Hematopoietic multipotent progenitor cell treated with erythropoietin and hydrocortisone succinate and interleukin-3 and kit ligand, for 4 days (in vitro differentiated cells): ENCODE measurements at regions not wholly inside any gene's neighbourhood (a gene's known extent, or its start where the extent isn't known, plus 50 kb on each side); places are given as distances from the start of the nearest gene placed in this dataset.
"Not testable (repeated sequence)": the region's sequence is repeated elsewhere in the genome, so short reads cannot be mapped to it uniquely, and the experiment has no call there.

ENCODE experiments used
- DNase-seq: peaks from one replicate; pipeline ENCODE4 v3.0.0-alpha.2; 2015

DNA sequence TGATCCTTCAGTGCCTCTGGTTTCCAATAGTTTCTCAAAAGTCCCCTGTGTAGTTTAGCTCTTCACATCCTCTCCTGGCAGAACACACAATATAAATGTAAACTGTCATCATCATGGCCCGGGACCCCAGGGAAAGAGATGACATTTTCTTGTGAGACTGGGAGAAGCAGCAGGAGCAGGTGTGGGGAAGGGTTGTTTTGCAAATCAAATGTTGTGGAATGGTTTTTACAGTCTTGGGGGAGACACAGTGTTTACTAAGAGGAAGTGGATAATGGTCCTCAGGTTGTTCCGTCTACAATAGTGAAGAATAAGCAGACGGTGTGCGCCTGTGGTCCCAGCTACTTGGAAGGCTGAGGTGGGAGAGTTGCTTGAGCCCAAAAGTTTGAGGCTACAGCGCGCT is 159.1 kb downstream of the SEC23IP start:
- DNase-seq, result no peak

DNA sequence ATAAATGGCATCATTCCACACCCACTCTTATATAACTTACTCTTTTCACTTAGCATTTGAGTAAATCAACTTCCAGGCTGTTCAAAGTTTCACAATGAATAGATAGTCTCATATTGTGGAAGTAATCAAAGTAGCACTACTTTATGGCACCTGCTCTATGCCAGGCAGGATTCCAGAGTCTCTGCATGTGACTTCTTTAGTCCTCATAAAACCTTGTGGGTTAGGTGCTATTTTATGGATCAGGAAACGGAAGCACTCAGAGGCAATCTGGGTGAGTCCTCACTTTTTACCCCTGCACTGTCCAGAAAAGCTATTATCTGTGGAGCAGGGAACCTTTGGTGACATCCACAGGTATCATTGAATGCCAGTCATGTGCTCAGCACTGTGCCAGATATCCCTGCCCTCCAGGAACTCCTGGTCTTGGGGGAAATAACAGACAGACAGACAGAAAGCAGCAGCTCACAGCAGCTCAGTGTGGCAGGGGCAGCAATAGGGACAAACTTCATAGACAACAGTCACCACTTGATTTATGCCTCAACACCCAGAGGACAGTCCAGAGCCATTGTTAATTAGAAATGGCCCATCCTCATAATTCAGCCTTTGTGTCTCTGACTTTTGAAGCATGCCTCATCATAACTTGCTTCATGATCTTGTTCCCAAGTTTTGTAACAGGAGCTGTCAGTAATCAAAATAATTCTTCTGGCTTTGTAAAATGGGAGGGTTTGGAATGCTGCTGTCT is 160.6 kb downstream of the SEC23IP start:
- no peak for DNase-seq

DNA sequence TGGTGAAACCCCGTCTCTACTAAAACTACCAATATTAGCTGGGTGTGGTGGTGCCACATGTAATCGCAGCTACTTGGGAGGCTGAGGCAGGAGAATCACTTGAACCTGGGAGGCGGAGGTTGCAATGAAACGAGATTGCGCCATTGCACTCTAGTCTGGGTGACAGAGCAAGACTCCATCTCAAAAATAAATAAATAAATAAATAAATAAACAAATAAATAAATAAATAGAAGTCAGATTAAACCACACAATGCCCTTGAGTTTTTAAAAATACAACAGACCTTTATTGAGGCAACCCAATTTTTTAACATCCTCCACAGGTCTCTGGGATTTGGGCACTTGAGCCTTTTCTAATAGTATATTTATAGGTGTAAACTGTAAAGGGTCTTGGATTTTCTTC is 167.3 kb downstream of the SEC23IP start:
- not testable (repeated sequence) for DNase-seq

DNA sequence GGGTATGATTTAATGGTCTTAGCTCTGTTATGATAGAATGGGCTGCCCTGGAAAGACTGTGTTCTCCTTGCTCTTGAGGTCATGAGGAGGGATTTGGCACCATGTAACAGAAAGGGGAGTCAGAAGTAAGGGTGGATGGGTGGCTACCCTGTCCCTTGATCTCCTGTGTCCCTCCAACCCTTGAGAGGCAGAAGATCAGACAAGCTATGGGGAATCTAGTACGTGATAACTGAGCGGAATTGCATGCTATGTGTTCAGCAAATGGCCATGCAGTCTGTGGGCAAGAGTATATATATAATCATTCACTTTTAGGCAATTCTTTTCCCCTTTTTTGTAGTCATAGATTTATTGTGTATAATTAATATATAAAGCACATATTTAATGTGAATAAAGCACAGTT is 174.9 kb downstream of the SEC23IP start:
- no peak for DNase-seq

DNA sequence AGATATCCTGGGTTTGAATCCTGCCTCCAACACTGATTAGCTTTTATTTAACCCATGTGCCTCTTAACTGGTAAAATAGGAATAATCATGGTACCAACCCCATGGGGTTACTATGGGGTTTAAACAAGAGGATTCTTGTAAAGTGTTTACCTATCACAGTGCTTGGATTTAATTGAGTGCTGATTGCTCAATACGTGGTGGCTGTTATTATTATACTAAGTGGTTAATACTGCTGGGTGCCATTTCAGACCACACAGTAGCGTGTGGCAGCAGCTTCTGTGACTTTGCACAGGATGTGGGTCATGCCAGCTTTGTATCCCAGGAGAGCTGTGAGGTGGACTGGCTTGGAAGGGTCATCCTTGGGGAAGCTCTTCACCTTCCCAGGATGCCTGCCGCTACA is 177.2 kb downstream of the SEC23IP start:
- no peak for DNase-seq

DNA sequence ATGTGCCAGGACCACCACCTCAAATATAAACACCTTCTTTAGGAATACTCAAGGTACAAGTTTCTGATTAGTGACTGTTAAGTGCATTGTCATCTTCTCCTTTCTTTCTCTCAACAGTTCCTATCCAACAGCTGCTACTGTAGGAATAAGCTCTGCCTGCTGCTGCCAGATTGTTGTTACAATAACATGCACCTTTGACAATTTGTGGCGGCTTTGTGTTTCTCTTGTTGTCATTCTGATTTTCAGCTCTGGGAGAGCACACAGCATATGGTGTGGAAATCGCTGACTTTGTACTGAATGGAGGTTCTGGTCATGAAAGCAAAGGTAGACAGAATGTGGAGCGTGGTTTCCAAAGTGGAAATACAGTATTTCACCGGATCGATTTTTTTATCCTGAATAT is 182.8 kb downstream of the SEC23IP start:
- DNase-seq, result no peak

DNA sequence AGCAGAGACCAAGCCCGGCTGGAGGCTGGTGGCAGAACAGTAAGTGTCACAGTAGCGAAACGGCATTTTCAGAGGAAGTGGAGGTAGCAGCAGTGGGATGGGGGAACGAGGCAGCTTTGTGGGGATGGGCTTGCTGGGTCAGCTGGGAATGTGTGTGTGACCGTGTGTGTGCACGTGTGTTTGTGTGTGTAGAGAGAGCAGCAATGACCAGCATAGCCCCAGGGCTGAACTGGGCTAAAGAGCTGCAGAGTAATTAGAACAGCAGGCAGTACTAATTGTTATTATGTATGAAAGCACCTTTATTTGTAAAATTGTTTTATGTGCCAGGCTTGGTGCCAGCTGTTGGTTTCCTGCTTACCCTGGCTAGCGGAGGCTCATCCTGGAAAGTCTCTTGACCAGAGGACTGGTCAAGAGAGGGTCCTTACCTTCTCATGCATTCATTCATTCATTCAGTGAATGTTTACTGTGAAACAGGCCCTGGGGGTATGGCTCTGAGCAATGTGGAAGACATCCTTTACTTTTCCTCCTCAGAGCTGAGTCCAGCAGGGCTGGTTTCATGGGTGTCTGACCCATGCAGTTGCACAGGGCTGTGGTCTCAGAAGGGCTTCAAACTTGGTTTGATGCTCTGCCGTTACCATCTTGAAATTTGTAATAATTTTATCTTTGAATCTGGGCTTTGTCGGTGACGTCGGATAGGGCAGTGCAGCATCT is 184.6 kb downstream of the SEC23IP start:
- no peak for DNase-seq

DNA sequence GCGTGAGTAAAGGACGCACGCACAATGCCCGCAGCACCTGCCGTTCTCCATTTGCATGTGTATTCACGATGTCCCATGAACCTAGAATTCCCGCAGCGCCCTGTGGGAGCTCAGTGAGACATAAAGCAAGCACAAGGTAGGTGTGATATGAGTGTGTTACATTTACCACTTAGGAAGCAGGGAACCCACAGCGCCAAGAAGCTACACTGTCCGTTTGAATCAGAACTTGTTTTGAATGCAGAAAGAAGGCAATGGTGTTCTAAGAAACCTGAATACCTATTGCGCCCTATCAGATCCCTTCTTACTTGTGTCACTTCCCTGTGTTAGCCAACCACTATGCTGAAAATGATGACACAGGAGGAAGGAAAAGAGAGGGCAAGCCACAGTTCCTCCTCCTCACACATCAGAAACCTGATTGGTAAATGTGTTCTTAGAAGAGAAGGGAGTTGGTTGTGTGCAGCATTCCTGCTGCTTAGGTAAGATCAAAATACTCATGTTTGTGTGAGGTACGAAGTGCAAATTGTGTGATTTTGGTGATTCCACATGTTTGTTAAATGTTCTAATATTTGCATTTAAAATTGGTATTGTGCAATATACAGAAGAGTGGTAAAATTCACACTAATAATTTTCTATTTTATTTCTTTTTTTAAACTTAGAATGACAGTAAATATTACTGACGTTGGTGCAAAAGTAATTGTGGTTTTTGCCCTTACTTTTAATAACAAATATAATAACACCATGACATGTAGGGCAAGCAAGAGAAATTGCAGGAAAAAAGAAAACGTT is 185.4 kb downstream of the SEC23IP start:
- DNase-seq, result peak; percentile 3

DNA sequence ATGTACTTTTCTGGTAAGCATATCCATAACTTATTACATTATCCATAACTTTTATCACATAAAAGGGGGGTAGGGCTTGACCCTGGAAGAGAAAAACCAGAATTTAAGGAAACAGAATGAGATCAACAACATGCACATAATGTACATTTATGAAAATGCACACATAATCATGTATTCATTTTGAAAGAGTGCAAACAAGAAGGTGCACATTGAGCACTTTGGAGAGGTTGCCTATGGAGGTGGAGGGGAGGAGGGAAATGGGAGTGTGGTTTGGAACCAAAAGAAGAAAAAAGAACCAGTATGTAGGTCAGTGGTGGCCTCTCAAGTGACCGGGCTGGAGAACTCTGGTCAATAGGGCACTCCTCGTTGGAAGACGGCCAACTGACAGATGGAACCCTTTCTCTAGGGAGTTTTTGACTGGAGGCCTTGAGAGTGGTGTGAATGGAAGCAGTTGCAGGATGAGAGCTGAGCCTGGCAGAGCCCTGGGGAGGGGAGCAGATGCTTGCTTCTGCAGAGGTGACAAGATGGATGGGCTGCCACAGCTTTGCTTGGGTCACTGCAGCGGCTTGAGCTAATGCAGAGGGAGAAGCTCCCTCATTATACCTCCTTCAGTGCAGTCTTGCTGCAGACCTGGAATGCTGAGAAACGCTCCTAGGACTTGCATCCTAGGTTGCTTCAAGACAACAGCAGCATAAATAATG is 192.7 kb downstream of the SEC23IP start:
- DNase-seq, result no peak

DNA sequence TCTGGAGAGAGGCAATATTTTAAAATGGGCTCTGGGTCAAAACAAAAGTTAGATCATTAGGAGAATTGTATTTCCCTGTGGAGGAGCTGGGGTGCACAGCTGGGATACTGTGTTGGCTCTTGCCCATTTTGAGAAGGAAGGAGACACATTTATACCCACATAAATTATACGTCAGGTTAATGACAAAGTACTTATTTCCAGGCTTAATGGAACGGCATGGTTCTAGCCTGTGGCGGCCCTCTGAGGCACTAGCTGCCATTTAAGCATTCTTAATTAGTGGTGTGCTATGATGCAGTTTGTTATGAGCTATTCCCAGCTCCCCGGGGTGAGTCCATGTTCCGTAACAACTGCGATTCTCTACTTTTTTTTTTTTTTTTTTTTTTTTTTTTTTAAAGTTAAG is 193.5 kb downstream of the SEC23IP start:
- no peak for DNase-seq

DNA sequence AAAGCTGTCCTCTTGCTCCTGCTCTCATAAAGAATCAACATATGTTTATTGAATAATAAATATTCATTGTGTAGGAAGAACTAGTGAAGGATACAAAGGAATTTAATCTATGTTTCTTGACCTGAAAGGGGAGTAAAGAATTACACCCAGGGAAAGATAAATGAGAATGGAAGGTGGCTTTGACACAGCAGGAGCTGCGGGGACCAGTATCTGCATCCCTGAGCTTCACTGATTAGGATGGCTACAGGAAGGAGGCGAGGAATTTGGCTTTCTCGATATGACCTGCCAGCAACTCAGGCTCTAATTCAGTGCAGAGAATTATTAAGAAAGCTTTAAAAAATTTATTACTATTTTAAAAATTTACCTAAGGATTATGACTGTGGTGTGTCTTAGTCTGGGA is 194.6 kb downstream of the SEC23IP start:
- DNase-seq, result no peak

DNA sequence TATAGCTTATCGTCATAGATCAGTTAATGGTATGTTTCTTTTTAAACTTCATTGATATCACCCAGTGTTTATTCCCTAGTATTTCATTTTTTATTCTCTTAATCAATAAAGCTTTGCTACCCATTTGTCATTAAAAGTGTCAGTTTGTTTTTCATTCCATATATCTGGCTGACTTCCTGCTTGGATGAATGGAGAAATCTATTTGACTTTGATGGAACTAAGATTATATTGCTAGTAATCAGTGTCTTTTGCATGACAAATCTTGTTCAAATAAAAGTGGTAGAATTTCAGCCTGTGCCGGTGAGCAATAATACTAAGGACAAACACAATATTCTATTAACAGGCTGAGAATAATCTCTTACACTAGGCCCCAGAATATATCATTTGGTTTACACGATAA is 203.3 kb downstream of the SEC23IP start:
- no peak for DNase-seq

DNA sequence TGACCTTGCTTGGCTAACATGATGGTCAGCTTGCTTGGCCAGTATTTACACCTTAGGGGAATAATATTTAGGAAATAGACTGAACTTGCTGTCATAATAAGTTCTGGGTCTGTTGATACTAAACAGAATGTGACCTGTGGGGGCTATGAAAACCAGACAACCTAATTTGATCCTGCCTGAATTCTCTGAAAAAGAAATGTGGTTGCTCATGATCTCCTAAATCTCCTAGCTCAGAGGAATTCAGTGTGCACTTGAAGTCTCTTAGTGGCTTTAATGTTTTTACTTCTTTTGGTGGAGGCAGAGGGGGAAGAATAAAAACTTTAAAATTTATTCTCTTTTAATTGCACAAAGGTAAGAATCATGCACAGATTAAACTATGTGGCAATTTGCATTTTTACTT is 205.2 kb downstream of the SEC23IP start:
- DNase-seq, result no peak

DNA sequence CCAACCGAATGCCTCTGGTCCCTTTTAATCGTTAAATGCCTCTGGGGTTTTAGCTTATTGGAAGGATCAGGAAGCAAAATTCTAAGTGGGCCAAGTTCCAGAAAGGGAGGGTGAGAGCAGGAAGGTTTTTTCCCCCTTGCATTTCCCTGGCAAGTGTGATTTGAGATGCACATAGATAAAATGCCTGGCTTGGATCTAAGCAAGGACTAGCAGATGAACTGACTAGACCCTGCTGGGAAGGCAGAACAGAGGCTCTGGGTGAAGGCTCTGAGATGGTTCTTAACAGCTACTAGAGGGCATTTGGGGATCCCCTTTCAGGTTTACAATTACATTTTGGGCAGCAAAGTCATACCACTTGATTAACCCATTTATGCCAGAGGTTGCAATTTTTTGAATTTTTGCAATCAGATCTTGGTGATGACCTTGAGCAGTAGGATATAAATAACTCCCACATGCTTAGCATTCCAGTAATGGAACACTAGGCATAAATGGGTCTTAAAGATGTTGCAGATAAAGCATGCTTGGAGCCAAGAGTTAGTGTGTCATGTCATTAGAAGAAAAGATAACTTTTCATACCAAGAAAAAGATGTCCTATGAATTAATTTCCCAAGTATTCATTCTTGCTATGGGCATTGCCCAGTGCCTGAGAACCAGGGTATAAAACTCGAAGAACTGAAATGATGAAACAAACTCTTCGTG is 205.9 kb downstream of the SEC23IP start:
- no peak for DNase-seq

DNA sequence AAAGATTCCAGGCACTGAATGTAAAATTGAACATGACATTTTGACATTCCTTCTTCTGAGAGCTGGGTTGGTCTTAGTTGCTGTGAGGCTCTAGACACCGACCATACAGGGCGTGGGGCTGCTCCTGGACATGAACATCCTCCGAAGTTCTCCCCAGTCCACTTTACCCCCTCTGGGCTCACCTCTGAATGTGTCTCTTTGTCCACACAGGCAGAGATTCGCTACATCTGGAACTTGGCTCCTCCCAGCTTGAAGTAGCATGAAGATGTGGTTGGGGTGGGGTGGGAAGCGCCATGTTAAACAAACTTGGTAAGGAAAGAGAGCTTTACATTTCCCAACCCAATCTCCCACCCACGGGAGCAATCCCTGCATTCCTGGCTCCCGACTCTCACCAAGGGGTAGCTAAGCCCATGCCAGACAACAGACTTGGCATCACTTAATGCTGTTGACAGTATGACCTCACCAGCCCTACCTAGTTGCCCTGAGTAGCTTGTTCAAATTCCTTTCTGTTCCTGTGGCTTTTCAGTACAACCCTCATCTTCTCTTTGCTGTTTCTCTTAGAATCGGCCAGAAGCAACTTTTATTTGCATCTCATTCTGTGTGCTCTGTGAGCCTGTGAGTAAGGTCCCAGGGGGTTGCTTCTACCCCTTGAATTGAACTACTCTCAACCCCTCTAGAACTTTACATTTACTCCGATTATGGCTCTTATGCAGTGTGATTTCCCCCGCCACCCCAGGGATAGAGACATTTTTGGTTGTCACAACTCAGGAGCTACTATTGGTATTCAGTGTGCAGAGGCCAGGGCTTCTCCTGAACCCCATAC is 211.4 kb downstream of the SEC23IP start:
- DNase-seq, result no peak

DNA sequence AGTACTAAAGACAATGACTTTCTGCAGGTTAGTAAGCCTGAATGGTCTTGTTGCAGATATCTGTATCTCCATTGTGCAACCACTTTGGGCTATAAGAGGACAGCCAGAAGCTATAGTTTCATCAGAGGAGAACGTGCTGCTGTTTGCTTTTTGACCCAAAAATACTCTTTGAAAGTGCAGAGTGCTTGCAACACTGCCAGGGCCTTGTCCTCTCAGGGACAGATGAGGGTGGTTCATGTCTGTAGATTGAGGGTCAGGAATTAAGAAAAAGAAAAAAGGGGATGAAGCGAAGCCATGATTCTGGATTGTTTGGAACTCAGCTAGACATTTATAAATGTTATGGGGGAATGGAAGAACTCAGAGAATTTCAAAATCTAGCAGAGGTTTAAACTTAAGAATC is 212.5 kb downstream of the SEC23IP start:
- DNase-seq, result no peak

DNA sequence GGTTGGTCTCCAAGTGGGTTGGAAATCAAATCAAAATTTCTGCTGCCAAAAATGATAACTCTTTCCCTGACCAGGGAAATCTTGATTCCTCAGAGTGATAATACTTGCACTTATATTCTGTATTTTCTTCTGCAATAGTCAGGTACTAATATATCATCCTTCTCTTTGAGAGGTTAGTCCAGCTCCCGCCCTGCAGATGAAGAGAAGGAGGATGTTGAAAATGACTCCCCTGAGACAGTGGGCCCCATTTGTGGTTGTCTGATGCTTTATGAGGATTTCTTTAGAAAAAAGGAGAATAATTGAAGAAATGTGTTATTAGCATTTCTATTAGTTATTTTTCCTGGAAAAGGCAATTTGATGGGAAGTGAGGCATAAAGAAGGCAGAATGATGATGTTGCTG is 213.0 kb downstream of the SEC23IP start:
- DNase-seq, result no peak

DNA sequence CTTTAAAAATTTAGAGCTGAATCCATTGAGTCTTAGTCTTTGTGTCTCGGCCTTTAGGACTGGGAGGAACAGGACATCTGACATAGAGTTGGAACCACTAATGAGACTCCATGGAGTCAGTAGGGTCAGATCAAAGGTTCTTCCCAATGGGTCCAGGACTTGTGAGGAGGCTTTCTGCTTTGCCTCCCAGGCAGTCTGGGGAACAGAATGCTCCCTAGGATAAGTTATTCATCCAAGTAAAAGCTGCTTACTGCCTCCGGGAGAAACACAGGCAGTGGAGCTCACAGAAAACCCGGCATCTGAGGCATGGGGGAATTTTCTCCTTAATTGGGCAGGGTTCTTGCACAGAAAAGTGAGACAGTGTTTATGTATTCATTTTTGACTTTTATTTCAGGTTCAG is 216.4 kb downstream of the SEC23IP start:
- DNase-seq, result no peak

DNA sequence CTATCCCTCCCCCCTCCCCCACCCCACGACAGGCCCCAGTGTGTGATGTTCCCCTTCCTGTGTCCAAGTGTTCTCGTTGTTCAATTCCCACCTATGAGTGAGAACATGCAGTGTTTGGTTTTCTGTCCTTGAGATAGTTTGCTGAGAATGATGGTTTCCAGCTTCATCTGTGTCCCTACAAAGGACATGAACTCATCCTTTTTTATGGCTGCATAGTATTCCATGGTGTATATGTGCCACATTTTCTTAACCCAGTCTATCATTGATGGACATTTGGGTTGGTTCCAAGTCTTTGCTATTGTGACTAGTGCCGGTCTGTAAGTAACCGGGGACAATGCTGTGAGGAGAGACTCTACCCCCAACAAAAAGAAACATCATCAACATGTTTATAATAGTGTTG is 217.2 kb downstream of the SEC23IP start:
- DNase-seq, result not testable (repeated sequence)

DNA sequence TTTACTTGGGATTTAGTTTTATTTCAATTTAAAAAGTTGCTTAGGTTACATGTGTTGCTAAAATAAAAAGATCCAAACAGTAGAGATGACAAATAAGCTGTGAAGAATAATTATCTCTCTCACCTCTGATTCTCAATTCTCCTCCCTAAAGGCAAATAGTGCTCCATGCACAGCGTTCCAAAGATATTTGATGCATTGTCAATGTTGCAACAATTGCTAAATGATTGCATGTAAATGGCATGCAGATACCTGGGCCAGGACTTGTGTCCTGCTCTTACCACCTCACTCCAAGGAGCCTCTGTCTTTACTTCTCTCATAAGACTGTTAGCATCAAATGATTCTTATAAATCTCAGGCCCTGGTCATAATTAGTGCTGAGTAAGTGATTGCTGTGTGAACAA is 217.7 kb downstream of the SEC23IP start:
- DNase-seq, result no peak

DNA sequence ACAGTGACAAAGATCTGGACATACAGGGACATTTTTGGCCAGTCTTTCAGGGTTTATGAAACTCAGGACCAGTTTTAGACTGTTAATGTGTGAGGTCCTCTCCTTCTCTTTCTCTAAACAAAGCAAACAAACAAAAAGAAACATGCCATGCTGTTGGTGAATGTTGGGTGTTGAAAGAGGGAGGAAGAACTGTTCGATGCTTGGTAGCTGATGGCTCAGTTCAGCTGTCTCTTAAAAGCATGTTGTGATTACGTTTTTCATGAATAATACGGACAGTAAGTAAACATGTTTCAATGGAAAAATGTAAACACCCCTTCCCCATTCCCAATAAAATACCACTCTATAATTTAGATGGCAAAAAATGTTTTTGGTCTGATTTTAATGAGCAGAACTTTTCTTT is 219.1 kb downstream of the SEC23IP start:
- no peak for DNase-seq

DNA sequence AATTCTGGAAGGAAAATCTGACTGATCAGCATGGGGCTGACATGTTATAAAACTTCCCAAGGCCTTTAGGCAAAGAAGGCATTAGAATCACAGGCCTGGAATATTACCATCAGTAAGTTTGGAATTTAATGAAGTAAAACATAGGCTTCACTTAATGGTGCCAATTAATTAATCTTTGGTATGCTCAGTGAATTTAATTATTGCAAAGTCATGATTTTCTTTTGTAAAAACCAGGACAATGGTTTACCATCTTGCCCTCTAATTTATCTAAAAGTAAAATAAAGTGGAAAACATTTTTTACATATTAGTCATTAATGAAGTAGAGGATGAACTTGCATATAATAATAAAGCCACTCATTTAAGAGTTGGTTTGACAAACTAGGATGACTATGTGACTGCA is 220.3 kb downstream of the SEC23IP start:
- DNase-seq, result no peak
